SK-N-MC (cell line): ENCODE measurements at regions not wholly inside any gene's neighbourhood (a gene's known extent, or its start where the extent isn't known, plus 50 kb on each side); places are given as distances from the start of the nearest gene placed in this dataset.
"Not testable (repeated sequence)": the region's sequence is repeated elsewhere in the genome, so short reads cannot be mapped to it uniquely, and the experiment has no call there.

ENCODE experiments used
- DNase-seq: peaks from one replicate; pipeline ENCODE4 v3.0.0-alpha.2; 2011; ENCODE audit warnings: low read depth, low spot score
- H3K27ac ChIP-seq: fragments of 200-600 bp; sonication (generic); 2 replicates; pipeline ENCODE4 v1.5.1; 2016; ENCODE audit warnings: mixed run types
- H3K36me3 ChIP-seq: fragments of 200-600 bp; sonication (generic); 2 replicates; pipeline ENCODE4 v1.6.1; 2017; ENCODE audit warnings: antibody characterized with exemption, low read length, mixed read lengths; ENCODE audit not compliant: insufficient read depth
- H3K4me3 ChIP-seq: fragments of 200-600 bp; sonication (generic); 2 replicates; pipeline ENCODE4 v1.5.1; 2016
- H3K9ac ChIP-seq: fragments of 200-600 bp; sonication (generic); 2 replicates; pipeline ENCODE4 v1.8.0; 2017; ENCODE audit warnings: mixed run types, mixed read lengths; ENCODE audit not compliant: insufficient read length
- H3K9me3 ChIP-seq: fragments of 200-600 bp; sonication (generic); 2 replicates; pipeline ENCODE4 v1.6.1; 2017; ENCODE audit warnings: low read depth, mild to moderate bottlenecking, antibody characterized with exemption, low read length, moderate library complexity, mixed read lengths
- EZH2 ChIP-seq: fragments of 200-600 bp; sonication (generic); IDR thresholded peaks from one replicate; pipeline ENCODE4 v1.6.1; 2017; ENCODE audit warnings: antibody characterized with exemption
- FOXP2 ChIP-seq: optimal IDR thresholded peaks from 2 replicates; pipeline ENCODE3; 2011; ENCODE audit warnings: mild to moderate bottlenecking, moderate library complexity; ENCODE audit not compliant: insufficient read depth; ENCODE audit errors: extremely low read length, control extremely low read depth
- POLR2AphosphoS5 ChIP-seq: IDR thresholded peaks from 2 replicates; pipeline ENCODE4 v1.6.1; 2012; ENCODE audit warnings: mild to moderate bottlenecking, low read depth, low read length, borderline replicate concordance

DNA sequence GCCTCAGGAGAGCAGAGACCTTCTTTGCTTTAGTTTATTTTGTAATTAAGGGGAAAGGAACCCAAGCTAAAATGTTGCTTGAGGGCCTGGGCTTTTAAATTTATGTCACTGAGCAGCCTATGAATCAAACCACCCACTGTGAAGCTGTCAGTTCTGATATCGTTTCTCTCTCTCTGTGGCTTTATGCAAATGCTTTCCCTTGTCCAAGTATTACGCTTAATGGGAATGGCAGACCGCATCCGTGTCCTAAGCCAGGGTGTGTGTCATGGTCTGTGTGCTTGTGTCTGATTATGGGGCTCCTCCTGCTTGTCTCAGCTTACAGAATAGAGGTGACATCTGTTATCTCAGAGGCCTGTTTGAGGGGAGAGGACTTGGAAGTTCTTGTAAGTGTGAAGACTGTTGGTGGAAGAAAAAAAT is 82.4 kb downstream of the EBLN2 start:
- DNase-seq: peak; percentile 34
- Histone ChIP-seq H3K9ac (no peak overlapping the region), H3K4me3 (peak overlapping the region; percentile 22; the same call in 1 of the 2 replicates)

DNA sequence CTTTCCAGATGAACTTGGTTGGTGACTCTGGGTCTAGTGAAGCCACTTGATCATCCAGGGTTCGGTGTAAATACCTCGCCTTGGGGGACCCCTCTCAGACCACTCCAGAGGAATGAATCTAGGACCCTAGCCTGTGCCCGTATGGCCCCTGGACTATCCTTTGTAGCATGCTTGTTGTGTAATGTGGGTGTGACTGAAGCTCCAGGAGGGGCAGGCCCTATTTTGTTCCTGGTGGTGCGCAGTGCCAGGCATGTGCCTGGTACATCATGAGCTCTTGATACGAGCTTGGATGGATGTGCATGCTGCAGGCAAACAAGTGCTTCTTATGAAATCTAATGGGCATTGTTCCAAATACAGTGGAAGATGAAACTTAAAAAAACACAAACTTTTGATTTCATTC is 82.8 kb downstream of the EBLN2 start:
- no peak overlapping the region for H3K27ac ChIP-seq

More for the DNA sequence above, 82.4 kb downstream of the EBLN2 start:
- TF ChIP-seq POLR2AphosphoS5: no peak; the same call in 1 of the 2 replicates
- no peak overlapping the region for H3K27ac ChIP-seq
- no peaks in the 10 kb centered on the region for H3K36me3 ChIP-seq
- no peaks in the 10 kb centered on the region for H3K9me3 ChIP-seq

DNA sequence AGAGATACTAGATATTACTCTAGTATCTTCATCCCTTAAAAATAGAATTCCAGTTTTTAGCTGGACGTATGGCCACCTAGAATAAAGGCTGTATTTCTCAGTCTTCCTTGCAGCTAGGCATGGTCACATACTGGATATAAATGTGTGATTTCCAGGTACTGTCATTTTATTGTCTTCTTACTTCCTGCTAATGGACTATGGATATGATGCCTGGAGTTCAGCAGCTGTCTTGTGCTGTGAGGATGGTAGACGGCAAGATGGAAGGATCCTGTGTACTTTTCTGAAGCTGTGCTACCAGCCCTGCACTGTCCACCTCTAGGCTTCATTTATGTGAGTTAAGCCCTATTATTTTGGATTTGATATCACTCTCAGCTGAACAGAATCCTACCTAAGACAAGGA is 83.4 kb downstream of the EBLN2 start:
- Histone ChIP-seq H3K9me3 (no peaks in the 10 kb centered on the region), H3K27ac (no peak overlapping the region), H3K36me3 (no peaks in the 10 kb centered on the region), H3K4me3 (no peak overlapping the region), H3K9ac (no peak overlapping the region)
- no peak for DNase-seq
- no peak for TF ChIP-seq POLR2AphosphoS5

More for the DNA sequence above, 82.8 kb downstream of the EBLN2 start:
- DNase-seq: no peak
- no peak overlapping the region for H3K9ac ChIP-seq
- H3K9me3 ChIP-seq: no peaks in the 10 kb centered on the region
- TF ChIP-seq FOXP2: no peak
- no peak for TF ChIP-seq EZH2
- no peak for TF ChIP-seq POLR2AphosphoS5
- H3K4me3 ChIP-seq: peak overlapping the region; percentile 22; the same call in 1 of the 2 replicates
- H3K36me3 ChIP-seq: no peaks in the 10 kb centered on the region

DNA sequence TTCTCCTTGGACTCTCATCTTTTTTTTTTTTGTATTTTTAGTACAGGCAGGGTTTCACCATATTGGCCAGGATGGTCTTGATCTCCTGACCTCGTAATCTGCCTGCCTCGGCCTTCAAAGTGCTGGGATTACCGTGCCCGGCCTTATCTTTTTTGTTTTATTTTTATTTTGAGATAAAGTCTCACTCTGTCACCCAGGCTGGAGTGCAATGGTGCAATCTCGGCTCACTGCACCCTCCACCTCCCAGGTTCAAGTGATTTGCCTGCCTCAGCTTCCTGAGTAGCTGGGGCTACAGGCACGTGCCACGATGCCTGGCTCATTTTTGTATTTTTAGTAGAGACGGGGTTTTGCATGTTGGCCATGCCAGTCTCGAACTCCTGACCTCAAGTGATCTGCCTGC is 86.0 kb downstream of the EBLN2 start:
- not testable (repeated sequence) for H3K4me3 ChIP-seq, H3K36me3 ChIP-seq, H3K27ac ChIP-seq, DNase-seq, H3K9ac ChIP-seq, H3K9me3 ChIP-seq

DNA sequence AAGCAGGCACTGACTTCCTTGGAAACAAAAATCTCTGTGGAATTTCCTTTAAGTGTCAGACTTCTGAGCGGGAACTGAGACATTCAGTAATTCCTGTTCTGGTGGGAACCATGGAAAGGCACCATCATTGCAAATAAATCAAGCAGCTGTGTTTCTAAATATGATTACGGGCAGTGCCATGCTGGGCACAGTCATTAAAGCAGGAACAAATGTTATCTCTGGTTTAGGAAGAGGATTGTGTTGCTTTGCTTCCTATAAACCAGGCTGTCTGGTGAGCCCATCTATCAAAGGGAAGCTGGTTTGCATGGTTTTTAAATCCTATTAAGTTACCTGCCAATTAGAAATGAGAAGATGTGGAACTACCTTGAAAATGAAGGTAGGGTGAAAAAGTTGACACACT is 86.7 kb downstream of the EBLN2 start:
- Histone ChIP-seq H3K9ac (no peak overlapping the region), H3K27ac (no peak overlapping the region), H3K9me3 (no peaks in the 10 kb centered on the region), H3K36me3 (no peaks in the 10 kb centered on the region), H3K4me3 (no peak overlapping the region)
- DNase-seq: no peak
- no peak for TF ChIP-seq EZH2
- no peak for TF ChIP-seq FOXP2
- no peak for TF ChIP-seq POLR2AphosphoS5

DNA sequence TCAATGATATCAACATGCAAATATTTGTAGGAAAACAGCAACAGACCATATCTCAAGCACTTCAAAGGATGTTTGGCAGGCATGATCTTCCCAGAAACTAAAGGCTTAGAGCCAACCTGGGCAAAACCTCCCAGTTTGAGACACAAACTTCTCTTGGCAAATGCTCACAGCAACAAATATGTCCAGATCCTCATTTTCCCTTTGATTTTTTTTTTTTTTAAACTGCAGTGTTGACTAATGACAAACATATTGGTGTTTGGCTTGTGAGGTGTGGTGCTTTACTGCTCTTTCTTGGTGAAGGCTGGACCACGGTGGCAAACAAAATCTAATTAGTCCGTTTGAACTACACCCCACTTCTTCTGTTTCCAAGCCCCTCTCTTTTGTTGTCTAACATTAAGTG is 87.2 kb downstream of the EBLN2 start:
- no peaks in the 10 kb centered on the region for H3K9me3 ChIP-seq
- DNase-seq: no peak
- no peak overlapping the region for H3K9ac ChIP-seq
- TF ChIP-seq EZH2 (no peak), POLR2AphosphoS5 (no peak), FOXP2 (no peak)
- H3K27ac ChIP-seq: no peak overlapping the region
- no peaks in the 10 kb centered on the region for H3K36me3 ChIP-seq
- no peak overlapping the region for H3K4me3 ChIP-seq

DNA sequence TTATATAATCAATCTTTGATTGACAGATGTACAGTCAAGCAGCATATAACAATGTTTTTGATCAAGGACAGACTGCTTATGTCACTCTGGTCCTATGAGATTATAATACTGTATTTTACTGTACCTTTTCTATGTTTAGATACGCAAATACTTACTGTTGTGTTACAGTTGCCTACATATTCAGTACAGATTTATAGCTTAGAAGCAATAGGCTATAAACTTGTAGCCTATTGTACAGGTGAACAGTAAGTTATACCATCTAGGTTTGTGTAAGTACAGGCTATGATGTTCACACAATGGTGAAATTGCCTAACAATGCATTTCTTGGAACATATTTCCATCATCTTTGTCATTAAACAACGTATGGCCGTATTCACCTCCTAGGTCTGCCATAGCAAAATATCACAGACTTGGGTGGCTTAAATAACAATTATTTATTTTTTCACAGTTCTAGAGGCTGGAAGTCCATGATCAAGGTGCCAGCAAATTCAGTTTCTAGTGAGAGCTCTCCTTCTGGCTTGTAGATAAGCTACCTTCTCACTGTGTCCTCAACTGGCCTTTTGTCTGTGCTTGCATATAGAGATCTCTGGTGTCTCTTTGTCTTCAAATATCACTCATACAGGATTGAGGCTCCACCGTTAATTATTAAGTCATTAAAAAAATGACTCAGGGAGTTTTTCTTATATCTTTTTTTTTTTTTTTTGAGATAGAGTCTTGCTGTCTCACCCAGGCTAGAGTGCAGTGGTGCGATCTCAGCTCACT is 89.1 kb downstream of the EBLN2 start:
- Histone ChIP-seq H3K9ac (no peak overlapping the region), H3K9me3 (no peaks in the 10 kb centered on the region), H3K27ac (no peak overlapping the region), H3K36me3 (no peaks in the 10 kb centered on the region), H3K4me3 (no peak overlapping the region)
- TF ChIP-seq POLR2AphosphoS5 (no peak), FOXP2 (no peak), EZH2 (no peak)
- no peak for DNase-seq

DNA sequence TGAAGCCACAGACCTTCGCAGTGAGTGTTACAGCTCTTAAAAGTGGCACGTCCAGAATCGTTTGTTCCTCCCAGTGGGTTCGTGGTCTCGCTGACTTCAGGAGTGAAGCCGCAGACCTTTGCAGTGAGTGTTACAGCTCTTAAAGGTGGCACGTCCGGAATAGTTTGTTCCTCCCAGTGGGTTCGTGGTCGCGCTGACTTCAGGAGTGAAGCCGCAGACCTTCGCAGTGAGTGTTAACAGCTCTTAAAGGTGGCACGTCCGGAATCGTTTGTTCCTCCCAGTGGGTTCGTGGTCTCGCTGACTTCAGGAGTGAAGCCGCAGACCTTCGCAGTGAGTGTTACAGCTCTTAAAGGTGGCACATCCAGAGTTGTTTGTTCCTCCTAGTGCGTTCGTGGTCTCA is 91.1 kb downstream of the EBLN2 start:
- H3K27ac ChIP-seq, H3K4me3 ChIP-seq, H3K36me3 ChIP-seq, H3K9me3 ChIP-seq, H3K9ac ChIP-seq, DNase-seq: not testable (repeated sequence)

DNA sequence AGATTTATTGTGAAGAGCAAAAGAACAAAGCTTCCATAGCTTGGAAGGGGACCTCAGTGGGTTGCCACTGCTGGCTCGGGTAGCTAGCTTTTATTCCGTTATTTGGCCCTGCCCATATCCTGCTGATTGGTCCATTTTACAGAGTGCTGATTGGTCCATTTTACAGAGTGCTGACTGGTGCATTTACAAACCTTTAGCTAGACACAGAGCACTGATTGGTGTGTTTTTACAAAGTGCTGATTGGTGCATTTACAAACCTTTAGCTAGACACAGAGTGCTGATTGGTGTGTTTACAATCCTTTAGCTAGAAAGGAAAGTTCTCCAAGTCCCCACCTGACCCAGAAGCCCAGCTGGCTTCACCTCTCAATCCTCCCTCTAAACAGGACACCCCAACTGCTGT is 91.6 kb downstream of the EBLN2 start:
- H3K9ac ChIP-seq, H3K27ac ChIP-seq, H3K36me3 ChIP-seq, H3K4me3 ChIP-seq, H3K9me3 ChIP-seq, DNase-seq: not testable (repeated sequence)

DNA sequence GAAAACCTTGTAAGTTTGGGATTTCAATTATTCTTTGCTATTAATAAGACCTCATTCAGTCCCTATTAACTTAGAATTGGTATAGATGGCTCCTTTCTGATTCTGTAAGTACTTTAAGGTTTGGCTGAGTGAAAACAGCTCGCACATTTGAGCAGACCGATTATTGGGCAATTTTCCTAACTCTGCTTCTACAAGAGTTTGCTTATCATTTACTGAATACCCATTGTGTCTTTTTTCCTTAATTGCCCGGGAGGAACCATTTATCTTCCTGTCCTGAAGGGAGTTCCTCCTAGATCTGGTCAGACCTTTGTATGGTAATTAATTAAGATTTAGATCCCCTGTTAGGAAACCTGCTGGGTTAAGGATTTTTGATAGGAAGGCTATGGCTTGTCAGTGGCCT is 92.8 kb downstream of the EBLN2 start:
- not testable (repeated sequence) for H3K9ac ChIP-seq, DNase-seq, H3K4me3 ChIP-seq, H3K36me3 ChIP-seq, H3K9me3 ChIP-seq, H3K27ac ChIP-seq

DNA sequence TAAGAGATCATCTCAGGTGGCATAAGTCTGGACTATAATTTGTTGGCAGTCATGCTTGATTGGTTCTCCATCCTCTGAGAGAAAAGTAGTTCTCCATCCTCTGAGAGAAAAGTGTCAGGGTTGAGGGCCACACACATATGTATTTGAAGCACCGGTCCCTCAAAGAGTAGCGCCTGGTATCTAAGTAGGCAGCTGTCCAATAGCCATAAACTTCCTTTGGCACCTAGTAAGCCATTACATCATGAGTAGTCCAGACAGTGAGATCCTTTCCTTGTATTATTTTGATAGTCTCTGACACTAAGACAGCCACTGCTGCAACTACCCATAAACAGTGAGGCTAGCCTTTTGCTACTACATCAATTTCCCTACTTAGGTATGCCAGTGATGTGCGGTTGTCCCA is 94.0 kb downstream of the EBLN2 start:
- DNase-seq, H3K36me3 ChIP-seq, H3K4me3 ChIP-seq, H3K27ac ChIP-seq, H3K9ac ChIP-seq, H3K9me3 ChIP-seq: not testable (repeated sequence)
